ENCODE measurements at regions not wholly inside any gene's neighbourhood (a gene's known extent, or its start where the extent isn't known, plus 50 kb on each side); places are given as distances from the start of the nearest gene placed in this dataset.

DNA sequence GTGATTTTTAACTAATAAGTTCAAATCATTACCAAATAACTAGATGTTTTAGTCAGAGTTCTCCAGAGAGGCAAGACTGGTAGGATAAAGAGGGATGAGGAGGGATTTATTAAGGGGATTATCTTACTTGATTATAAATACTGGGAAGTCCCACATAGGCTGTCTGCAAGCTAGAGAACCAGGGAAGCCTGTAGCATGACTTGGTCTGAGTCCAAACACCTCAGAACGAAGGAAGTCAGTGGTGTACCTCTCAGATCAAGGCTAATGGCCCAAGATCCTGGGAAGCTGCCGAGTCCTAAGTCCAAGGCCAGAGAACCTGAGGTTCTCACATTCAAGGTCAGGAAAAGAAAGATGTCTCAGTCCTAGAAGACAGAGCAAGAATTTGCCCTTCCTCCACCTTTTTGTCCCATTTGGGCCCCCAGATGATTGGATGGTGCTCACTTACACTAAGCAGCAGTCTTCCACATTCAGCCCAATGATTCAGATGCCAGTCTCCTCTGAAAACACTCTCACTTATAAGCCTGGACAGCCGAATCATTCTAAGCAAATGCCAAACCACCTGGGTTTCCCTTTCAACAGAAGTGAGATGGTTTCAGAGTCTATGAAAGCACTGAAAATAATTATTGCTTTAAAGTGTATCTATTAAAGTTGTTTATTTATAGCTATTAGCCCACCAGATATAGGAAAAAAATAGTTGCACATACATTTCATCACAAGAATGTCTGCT is 1599.2 kb downstream of the OLFM4 start:
- TF ChIP-seq ESRRA (CRISPR knock-in tag; IDR thresholded peaks at IDR 0.05; ENCODE audit: borderline replicate concordance) (no peak), ZNF121 (CRISPR knock-in tag; IDR thresholded peaks at IDR 0.05) (no peak), MXD4 (CRISPR knock-in tag; IDR thresholded peaks at IDR 0.05; ENCODE audit: borderline replicate concordance) (no peak), JUN (CRISPR knock-in tag; IDR thresholded peaks at IDR 0.05) (no peak), CREB1 (CRISPR knock-in tag; IDR thresholded peaks at IDR 0.05) (no peak), TCF7 (CRISPR knock-in tag; IDR thresholded peaks at IDR 0.05; ENCODE audit: low read depth) (no peak), NFATC4 (CRISPR knock-in tag; IDR thresholded peaks at IDR 0.05) (no peak), SMAD4 (CRISPR knock-in tag; IDR thresholded peaks at IDR 0.05) (no peak), ETV6 (CRISPR knock-in tag; IDR thresholded peaks at IDR 0.05) (no peak), CREM (CRISPR knock-in tag; IDR thresholded peaks at IDR 0.05) (no peak)
- TF ChIP-seq, protein P1, sequence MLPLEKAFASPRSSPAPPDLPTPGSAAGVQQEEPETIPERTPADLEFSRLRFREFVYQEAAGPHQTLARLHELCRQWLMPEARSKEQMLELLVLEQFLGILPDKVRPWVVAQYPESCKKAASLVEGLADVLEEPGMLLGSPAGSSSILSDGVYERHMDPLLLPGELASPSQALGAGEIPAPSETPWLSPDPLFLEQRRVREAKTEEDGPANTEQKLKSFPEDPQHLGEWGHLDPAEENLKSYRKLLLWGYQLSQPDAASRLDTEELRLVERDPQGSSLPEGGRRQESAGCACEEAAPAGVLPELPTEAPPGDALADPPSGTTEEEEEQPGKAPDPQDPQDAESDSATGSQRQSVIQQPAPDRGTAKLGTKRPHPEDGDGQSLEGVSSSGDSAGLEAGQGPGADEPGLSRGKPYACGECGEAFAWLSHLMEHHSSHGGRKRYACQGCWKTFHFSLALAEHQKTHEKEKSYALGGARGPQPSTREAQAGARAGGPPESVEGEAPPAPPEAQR (CRISPR knock-in tag; IDR thresholded peaks at IDR 0.05), result no peak
- TF ChIP-seq, protein P2, sequence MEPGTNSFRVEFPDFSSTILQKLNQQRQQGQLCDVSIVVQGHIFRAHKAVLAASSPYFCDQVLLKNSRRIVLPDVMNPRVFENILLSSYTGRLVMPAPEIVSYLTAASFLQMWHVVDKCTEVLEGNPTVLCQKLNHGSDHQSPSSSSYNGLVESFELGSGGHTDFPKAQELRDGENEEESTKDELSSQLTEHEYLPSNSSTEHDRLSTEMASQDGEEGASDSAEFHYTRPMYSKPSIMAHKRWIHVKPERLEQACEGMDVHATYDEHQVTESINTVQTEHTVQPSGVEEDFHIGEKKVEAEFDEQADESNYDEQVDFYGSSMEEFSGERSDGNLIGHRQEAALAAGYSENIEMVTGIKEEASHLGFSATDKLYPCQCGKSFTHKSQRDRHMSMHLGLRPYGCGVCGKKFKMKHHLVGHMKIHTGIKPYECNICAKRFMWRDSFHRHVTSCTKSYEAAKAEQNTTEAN (CRISPR knock-in tag; IDR thresholded peaks at IDR 0.05), result no peak
- TF ChIP-seq, protein P3, sequence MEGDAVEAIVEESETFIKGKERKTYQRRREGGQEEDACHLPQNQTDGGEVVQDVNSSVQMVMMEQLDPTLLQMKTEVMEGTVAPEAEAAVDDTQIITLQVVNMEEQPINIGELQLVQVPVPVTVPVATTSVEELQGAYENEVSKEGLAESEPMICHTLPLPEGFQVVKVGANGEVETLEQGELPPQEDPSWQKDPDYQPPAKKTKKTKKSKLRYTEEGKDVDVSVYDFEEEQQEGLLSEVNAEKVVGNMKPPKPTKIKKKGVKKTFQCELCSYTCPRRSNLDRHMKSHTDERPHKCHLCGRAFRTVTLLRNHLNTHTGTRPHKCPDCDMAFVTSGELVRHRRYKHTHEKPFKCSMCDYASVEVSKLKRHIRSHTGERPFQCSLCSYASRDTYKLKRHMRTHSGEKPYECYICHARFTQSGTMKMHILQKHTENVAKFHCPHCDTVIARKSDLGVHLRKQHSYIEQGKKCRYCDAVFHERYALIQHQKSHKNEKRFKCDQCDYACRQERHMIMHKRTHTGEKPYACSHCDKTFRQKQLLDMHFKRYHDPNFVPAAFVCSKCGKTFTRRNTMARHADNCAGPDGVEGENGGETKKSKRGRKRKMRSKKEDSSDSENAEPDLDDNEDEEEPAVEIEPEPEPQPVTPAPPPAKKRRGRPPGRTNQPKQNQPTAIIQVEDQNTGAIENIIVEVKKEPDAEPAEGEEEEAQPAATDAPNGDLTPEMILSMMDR (IDR thresholded peaks at IDR 0.05), result no peak
- TF ChIP-seq, protein P4, sequence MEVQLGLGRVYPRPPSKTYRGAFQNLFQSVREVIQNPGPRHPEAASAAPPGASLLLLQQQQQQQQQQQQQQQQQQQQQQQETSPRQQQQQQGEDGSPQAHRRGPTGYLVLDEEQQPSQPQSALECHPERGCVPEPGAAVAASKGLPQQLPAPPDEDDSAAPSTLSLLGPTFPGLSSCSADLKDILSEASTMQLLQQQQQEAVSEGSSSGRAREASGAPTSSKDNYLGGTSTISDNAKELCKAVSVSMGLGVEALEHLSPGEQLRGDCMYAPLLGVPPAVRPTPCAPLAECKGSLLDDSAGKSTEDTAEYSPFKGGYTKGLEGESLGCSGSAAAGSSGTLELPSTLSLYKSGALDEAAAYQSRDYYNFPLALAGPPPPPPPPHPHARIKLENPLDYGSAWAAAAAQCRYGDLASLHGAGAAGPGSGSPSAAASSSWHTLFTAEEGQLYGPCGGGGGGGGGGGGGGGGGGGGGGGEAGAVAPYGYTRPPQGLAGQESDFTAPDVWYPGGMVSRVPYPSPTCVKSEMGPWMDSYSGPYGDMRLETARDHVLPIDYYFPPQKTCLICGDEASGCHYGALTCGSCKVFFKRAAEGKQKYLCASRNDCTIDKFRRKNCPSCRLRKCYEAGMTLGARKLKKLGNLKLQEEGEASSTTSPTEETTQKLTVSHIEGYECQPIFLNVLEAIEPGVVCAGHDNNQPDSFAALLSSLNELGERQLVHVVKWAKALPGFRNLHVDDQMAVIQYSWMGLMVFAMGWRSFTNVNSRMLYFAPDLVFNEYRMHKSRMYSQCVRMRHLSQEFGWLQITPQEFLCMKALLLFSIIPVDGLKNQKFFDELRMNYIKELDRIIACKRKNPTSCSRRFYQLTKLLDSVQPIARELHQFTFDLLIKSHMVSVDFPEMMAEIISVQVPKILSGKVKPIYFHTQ (CRISPR knock-in tag; IDR thresholded peaks at IDR 0.05), result no peak
- TF ChIP-seq, protein P5, sequence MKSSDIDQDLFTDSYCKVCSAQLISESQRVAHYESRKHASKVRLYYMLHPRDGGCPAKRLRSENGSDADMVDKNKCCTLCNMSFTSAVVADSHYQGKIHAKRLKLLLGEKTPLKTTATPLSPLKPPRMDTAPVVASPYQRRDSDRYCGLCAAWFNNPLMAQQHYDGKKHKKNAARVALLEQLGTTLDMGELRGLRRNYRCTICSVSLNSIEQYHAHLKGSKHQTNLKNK (CRISPR knock-in tag; IDR thresholded peaks at IDR 0.05), result no peak
- TF ChIP-seq, protein P6, sequence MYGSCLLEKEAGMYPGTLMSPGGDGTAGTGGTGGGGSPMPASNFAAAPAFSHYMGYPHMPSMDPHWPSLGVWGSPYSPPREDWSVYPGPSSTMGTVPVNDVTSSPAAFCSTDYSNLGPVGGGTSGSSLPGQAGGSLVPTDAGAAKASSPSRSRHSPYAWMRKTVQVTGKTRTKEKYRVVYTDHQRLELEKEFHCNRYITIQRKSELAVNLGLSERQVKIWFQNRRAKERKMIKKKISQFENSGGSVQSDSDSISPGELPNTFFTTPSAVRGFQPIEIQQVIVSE (CRISPR knock-in tag; IDR thresholded peaks at IDR 0.05; ENCODE audit: borderline replicate concordance), result no peak
- TF ChIP-seq, protein P7, sequence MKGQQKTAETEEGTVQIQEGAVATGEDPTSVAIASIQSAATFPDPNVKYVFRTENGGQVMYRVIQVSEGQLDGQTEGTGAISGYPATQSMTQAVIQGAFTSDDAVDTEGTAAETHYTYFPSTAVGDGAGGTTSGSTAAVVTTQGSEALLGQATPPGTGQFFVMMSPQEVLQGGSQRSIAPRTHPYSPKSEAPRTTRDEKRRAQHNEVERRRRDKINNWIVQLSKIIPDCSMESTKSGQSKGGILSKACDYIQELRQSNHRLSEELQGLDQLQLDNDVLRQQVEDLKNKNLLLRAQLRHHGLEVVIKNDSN (CRISPR knock-in tag; IDR thresholded peaks at IDR 0.05), result no peak
- Mint-ChIP-seq H3K27ac (no peak overlapping the region), H3K4me1 (no peaks in the 10 kb centered on the region; the same call in 1 of the 2 replicates), H3K9me3 (no peaks in the 10 kb centered on the region), H3K4me3 (no peak overlapping the region), H3K27me3 (ENCODE audit: low read depth) (no peaks in the 10 kb centered on the region), H3K36me3 (no peaks in the 10 kb centered on the region)
- peak; percentile 30; the same call in 1 of the 2 replicates for ATAC-seq
- DNase-seq (ENCODE audit: low spot score), result no peak
- POLR2A ChIA-PET, result no interaction called here
- CTCF ChIA-PET, result no interaction called here
